H1 (cell line): ENCODE measurements at regions not wholly inside any gene's neighbourhood (a gene's known extent, or its start where the extent isn't known, plus 50 kb on each side); places are given as distances from the start of the nearest gene placed in this dataset.

Source experiments
- CBX5 ChIP-seq: fragments of 300-800, 300-1000 bp; sonication (generic); IDR thresholded peaks from 2 replicates; pipeline ENCODE4 v1.7.1; 2016; ENCODE audit warnings: antibody characterized with exemption, low read length, low read depth
- CTCF ChIP-seq, 3 experiments: IDR thresholded peaks; 1 replicate in 2 of 3; 2 replicates in 1 of 3; pipeline versions ENCODE4 v1.5.1 to v1.6.1; 2011; ENCODE audit warnings: low read length in 3 of 3, mild to moderate bottlenecking in 3 of 3, inconsistent platforms in 2 of 3, low read depth in 1 of 3, moderate library complexity in 1 of 3; ENCODE audit not compliant: insufficient read depth in 1 of 3; ENCODE audit errors: control extremely low read depth in 1 of 3
- EZH2 ChIP-seq: fragments of 200-600 bp; sonication (generic); IDR thresholded peaks from 2 replicates; pipeline ENCODE4 v1.7.1; 2012; ENCODE audit warnings: low read depth, mild to moderate bottlenecking, moderate library complexity, low read length, inconsistent platforms; ENCODE audit not compliant: severe bottlenecking
- GTF2F1 ChIP-seq: IDR thresholded peaks from 2 replicates; pipeline ENCODE4 v1.6.1; 2012; ENCODE audit warnings: low read depth, low read length, improper control_type of control experiment, borderline replicate concordance
- POLR2A ChIP-seq, 2 experiments: IDR thresholded peaks; 1 replicate in 1 of 2; 2 replicates in 1 of 2; pipeline ENCODE4 v1.6.1; 2011; ENCODE audit warnings: low read depth in 2 of 2, low read length in 2 of 2, mild to moderate bottlenecking in 2 of 2; ENCODE audit errors: control extremely low read depth in 1 of 2
- POLR2AphosphoS5 ChIP-seq: IDR thresholded peaks from 2 replicates; pipeline ENCODE4 v1.6.1; 2011; ENCODE audit warnings: low read depth, low read length
- RAD21 ChIP-seq, 2 experiments: IDR thresholded peaks in 1 of 2; conservative IDR thresholded peaks in 1 of 2; 2 replicates each; pipeline ENCODE4 v1.6.1; 2011; ENCODE audit warnings: low read depth in 2 of 2, low read length in 2 of 2, improper control_type of control experiment in 1 of 2, inconsistent platforms in 1 of 2, mild to moderate bottlenecking in 1 of 2, moderate library complexity in 1 of 2
- SP4 ChIP-seq: IDR thresholded peaks from 2 replicates; pipeline ENCODE4 v1.6.1; 2012; ENCODE audit warnings: low read length, inconsistent platforms
- SUZ12 ChIP-seq: fragments of 200-600 bp; sonication (generic); IDR thresholded peaks from 2 replicates; pipeline ENCODE4 v1.6.1; 2012; ENCODE audit warnings: mild to moderate bottlenecking, inconsistent platforms, low read length, moderate library complexity, mixed read lengths
- ZNF274 ChIP-seq: IDR thresholded peaks from 2 replicates; pipeline ENCODE4 v1.7.0; 2012; ENCODE audit warnings: low read length, borderline replicate concordance; ENCODE audit errors: extremely low read depth

- TF ChIP-seq POLR2A (IDR thresholded peaks at IDR 0.05; ENCODE audit: control extremely low read depth in 1 of 2, low read depth in 2 of 2, low read length in 2 of 2) (no peak), POLR2AphosphoS5 (no peak), EZH2 (no peak), CBX5 (no peak), RAD21 (IDR thresholded peaks at IDR 0.05 in 1 of 2, conservative IDR thresholded peaks at IDR 0.05 in 1 of 2; ENCODE audit: low read depth in 2 of 2, low read length in 2 of 2) (no peak), ZNF274 (no peak), GTF2F1 (no peak), SUZ12 (no peak), CTCF (IDR thresholded peaks at IDR 0.05; ENCODE audit: control extremely low read depth in 1 of 3, insufficient read depth in 1 of 3, low read depth in 1 of 3, low read length in 3 of 3) (no peak), SP4 (no peak)
Measured at GRCh38 chr2:128686497-128686859, 367.8 kb upstream of the HS6ST1 start.
